Body of pancreas (tissue), 4 donors: ENCODE measurements at regions not wholly inside any gene's neighbourhood (a gene's known extent, or its start where the extent isn't known, plus 50 kb on each side); places are given as distances from the start of the nearest gene placed in this dataset.

Experiments used
- CTCF ChIP-seq, 7 experiments: fragments of 450-650 bp in 4 of 7; fragments of 200-600 bp in 3 of 7; sonication (generic) in 3 of 7; IDR thresholded peaks; one replicate each; pipeline ENCODE4 v1.5.1; 2016 to 2019; ENCODE audit warnings: antibody characterized with exemption in 7 of 7
- POLR2A ChIP-seq, 3 donors: fragments of 450-650 bp; IDR thresholded peaks; one replicate each; pipeline ENCODE4 v1.6.1; 2016; ENCODE audit warnings: antibody characterized with exemption in 3 of 3, mild to moderate bottlenecking in 2 of 3

GRCh38 chr2:237258615-237259014, 155.3 kb downstream of the COL6A3 start:
- TF ChIP-seq CTCF (IDR thresholded peaks at IDR 0.05): no peak
- TF ChIP-seq POLR2A (IDR thresholded peaks at IDR 0.05): no peak
